K562 (cell line): ENCODE measurements at regions not wholly inside any gene's neighbourhood (a gene's known extent, or its start where the extent isn't known, plus 50 kb on each side); places are given as distances from the start of the nearest gene placed in this dataset.

Experiments
- ATAC-seq: fragments of 200-7000 bp; cut with Tn5 transposase; 3 replicates; pipeline ENCODE4 v1.9.1; 2020; ENCODE audit warnings: moderate library complexity
- BruUV-seq: library from RNA; stranded (reverse); fragments of 400-500 nt; replicated peaks from 2 replicates; lab custom pipeline; 2021; lab: Mats Ljungman, UMichigan
- CTCF ChIA-PET: fragments of 300-600 bp; formaldehyde crosslinking; extraction: SDS; loops from one replicate; lab custom pipeline; 2021; ENCODE audit warnings: low intra/inter-chr PET ratio; lab: Yijun Ruan, JAX
- POLR2A ChIA-PET: fragments of 300-600, 350-650 bp; sonication (Branson Sonifier 250); formaldehyde crosslinking; extraction: SDS; loops from one replicate; lab custom pipeline; 2021; ENCODE audit warnings: antibody characterized with exemption, inconsistent platforms; lab: Yijun Ruan, JAX
- DNase-seq, 4 experiments: peaks; one replicate each; pipeline versions ENCODE4 v3.0.0 to v3.0.0-alpha.2; 2011 to 2018; ENCODE audit warnings: low spot score in 3 of 4, mixed read lengths in 3 of 4; ENCODE audit errors: extremely low read depth in 1 of 4
- FAIRE-seq: peaks from 2 replicates; lab custom pipeline; 2011; peaks lifted over from hg19 to GRCh38; lab: Jason Lieb, UNC
- H2AFZ ChIP-seq: 2 replicates; pipeline ENCODE4 v1.6.0; 2011; ENCODE audit warnings: low read depth, low read length, control low read depth, inconsistent platforms
- H3K27ac ChIP-seq: fragments of 200-600 bp; 3 replicates; pipeline ENCODE4 v1.8.0; 2011; ENCODE audit warnings: low read depth, mild to moderate bottlenecking, control low read depth, inconsistent platforms, low read length, moderate library complexity, mixed read lengths; ENCODE audit errors: extremely low read depth
- H3K27me3 ChIP-seq, 2 experiments: fragments of 300-600 bp in 1 of 2; 2 replicates in 1 of 2; 3 replicates in 1 of 2; pipeline versions ENCODE4 v1.6.0 to v1.8.0; 2011; ENCODE audit warnings: inconsistent platforms in 2 of 2, low read length in 2 of 2, mild to moderate bottlenecking in 1 of 2, mixed read lengths in 1 of 2, moderate library complexity in 1 of 2; ENCODE audit not compliant: control insufficient read depth in 2 of 2, insufficient read depth in 2 of 2
- H3K36me3 ChIP-seq: fragments of 300-600 bp; 3 replicates; pipeline ENCODE4 v1.8.0; 2011; ENCODE audit warnings: mild to moderate bottlenecking, low read length, inconsistent platforms; ENCODE audit not compliant: control insufficient read depth, insufficient read depth
- H3K4me1 ChIP-seq, 2 experiments: fragments of 200-600 bp in 1 of 2; replicated peaks in 1 of 2; 2 replicates in 1 of 2; 3 replicates in 1 of 2; pipeline versions ENCODE4 v1.5.1 to v1.8.0; 2011; ENCODE audit warnings: inconsistent platforms in 2 of 2, low read length in 2 of 2, mild to moderate bottlenecking in 1 of 2, mixed read lengths in 1 of 2, moderate library complexity in 1 of 2; ENCODE audit not compliant: control insufficient read depth in 2 of 2, insufficient read depth in 2 of 2
- H3K4me2 ChIP-seq: 2 replicates; pipeline ENCODE4 v1.6.1; 2011; ENCODE audit warnings: low read length, control low read depth, inconsistent platforms, mixed read lengths; ENCODE audit not compliant: insufficient read depth
- H3K4me3 ChIP-seq: fragments of 200-600 bp; sonication (generic), shearing (Covaris generic); 2 replicates; pipeline ENCODE4 v1.5.1; 2016; ENCODE audit warnings: control low read depth, inconsistent platforms
- H3K79me2 ChIP-seq: fragments of 200-600 bp; 3 replicates; pipeline ENCODE4 v1.8.0; 2011; ENCODE audit warnings: low read length, inconsistent platforms; ENCODE audit not compliant: control insufficient read depth, insufficient read depth
- H3K9ac ChIP-seq, 2 experiments: 2 replicates each; pipeline versions ENCODE4 v1.6.0 to v1.6.1; 2011; ENCODE audit warnings: low read depth in 2 of 2, low read length in 2 of 2, control low read depth in 1 of 2, inconsistent platforms in 1 of 2, mild to moderate bottlenecking in 1 of 2, mixed read lengths in 1 of 2; ENCODE audit not compliant: insufficient read depth in 1 of 2
- H3K9me1 ChIP-seq: one replicate; pipeline ENCODE4 v1.6.0; 2011; ENCODE audit warnings: inconsistent platforms, mild to moderate bottlenecking, low read length, moderate library complexity; ENCODE audit not compliant: control insufficient read depth, insufficient read depth
- H3K9me3 ChIP-seq: replicated peaks from 2 replicates; pipeline ENCODE4 v1.5.1; 2011; ENCODE audit warnings: low read depth, low read length, inconsistent platforms; ENCODE audit not compliant: control insufficient read depth, insufficient read depth
- H4K20me1 ChIP-seq: replicated peaks from 2 replicates; pipeline ENCODE4 v1.6.1; 2011; ENCODE audit warnings: low read length, inconsistent platforms, mixed read lengths; ENCODE audit not compliant: control insufficient read depth, insufficient read depth
- CCNT2 ChIP-seq: IDR thresholded peaks from 2 replicates; pipeline ENCODE4 v1.6.1; 2011; ENCODE audit warnings: borderline replicate concordance, low read depth, mild to moderate bottlenecking, moderate library complexity, mixed read lengths, low read length; ENCODE audit not compliant: insufficient read length; ENCODE audit errors: extremely low read depth
- CEBPG ChIP-seq, 3 experiments: fragments of 200-800 bp in 1 of 3; sonication (Bioruptor generic) in 1 of 3; sonication (generic) in 1 of 3; formaldehyde crosslinking in 1 of 3; IDR thresholded peaks in 2 of 3; conservative IDR thresholded peaks in 1 of 3; 2 replicates each; pipeline versions ENCODE4 v1.6.1 to v1.8.0; 2016 to 2022; ENCODE audit warnings: missing compliant biosample characterization in 2 of 3, missing genetic modification characterization in 2 of 3, mild to moderate bottlenecking in 1 of 3, missing genetic modification reagents in 1 of 3
- LEF1 ChIP-seq: fragments of 450-650 bp; IDR thresholded peaks from 2 replicates; pipeline ENCODE4 v1.6.1; 2016; ENCODE audit warnings: mild to moderate bottlenecking
- TBL1XR1 ChIP-seq, 2 experiments: IDR thresholded peaks; 2 replicates each; pipeline ENCODE4 v1.6.1; 2012; ENCODE audit warnings: improper control_type of control experiment in 2 of 2, low read length in 2 of 2, mild to moderate bottlenecking in 1 of 2
- ZNF232 ChIP-seq: sonication (generic); formaldehyde crosslinking; IDR thresholded peaks from 2 replicates; pipeline ENCODE4 v1.8.0; 2022; ENCODE audit warnings: mild to moderate bottlenecking, missing genetic modification reagents
- ZNF263 ChIP-seq: sonication (generic); formaldehyde crosslinking; IDR thresholded peaks from 2 replicates; pipeline ENCODE4 v1.8.0; 2022; ENCODE audit warnings: mild to moderate bottlenecking, missing genetic modification reagents, borderline replicate concordance
- ZNF507 ChIP-seq: conservative IDR thresholded peaks from 2 replicates; pipeline ENCODE4 v1.6.1; 2017; ENCODE audit warnings: missing genetic modification characterization, missing compliant biosample characterization
- ZNF57 ChIP-seq: fragments of 450-650 bp; formaldehyde crosslinking; IDR thresholded peaks from 2 replicates; pipeline ENCODE4 v1.4.0; 2020; ENCODE audit warnings: mild to moderate bottlenecking, moderate library complexity
- ZNF764 ChIP-seq: fragments of 250-450 bp; sonication (Bioruptor Pico); IDR thresholded peaks from 2 replicates; pipeline ENCODE4 v1.4.0; 2020; ENCODE audit warnings: low read depth, mild to moderate bottlenecking, moderate library complexity
- ZNF778 ChIP-seq: fragments of 450-650 bp; formaldehyde crosslinking; IDR thresholded peaks from 2 replicates; pipeline ENCODE4 v1.4.0; 2020; ENCODE audit warnings: mild to moderate bottlenecking, moderate library complexity
- ZNF785 ChIP-seq: fragments of 250-450 bp; sonication (Bioruptor Pico); IDR thresholded peaks from 2 replicates; pipeline ENCODE4 v1.4.0; 2020; ENCODE audit warnings: mild to moderate bottlenecking
- WGBS: fragments of 100-300 bp; shearing (Covaris generic); methylation state at CpG from one replicate; pipeline ENCODE4 v1.1.6; 2016; ENCODE audit warnings: low coverage, mixed read lengths; ENCODE audit not compliant: insufficient coverage; ENCODE audit errors: missing lambda C conversion rate; 5-methylcytosine and 5-hydroxymethylcytosine counted together
- in situ Hi-C: fragments of 300-500 bp; cut with MboI; formaldehyde crosslinking; loops from 4 replicates; pipeline ENCODE4 v1.15.0; 2018; ENCODE audit warnings: inconsistent platforms, mixed read lengths
- intact Hi-C: fragments of 100-400 bp; cut with micrococcal nuclease; formaldehyde crosslinking; loops from 2 replicates; pipeline ENCODE4 v1.14.2; 2022
- TF ChIP-seq, protein P1 (sequence below), 2 experiments: IDR thresholded peaks; 2 replicates each; pipeline ENCODE4 v1.6.1; 2011; ENCODE audit warnings: borderline replicate concordance in 1 of 2, control low read depth in 1 of 2, low read depth in 1 of 2, low read length in 1 of 2, mild to moderate bottlenecking in 1 of 2, mixed read lengths in 1 of 2, moderate library complexity in 1 of 2; ENCODE audit not compliant: insufficient read depth in 1 of 2, insufficient read length in 1 of 2, poor library complexity in 1 of 2, severe bottlenecking in 1 of 2; ENCODE audit errors: extremely low read depth in 1 of 2

- no peak for ATAC-seq
- H3K4me3 ChIP-seq: no peak overlapping the region
- no peaks in the 10 kb centered on the region for H3K27me3 ChIP-seq
- FAIRE-seq: no peak
- no peaks in the 10 kb centered on the region for H4K20me1 ChIP-seq
- no peak overlapping the region for H3K4me2 ChIP-seq
- POLR2A ChIA-PET: no interaction called here
- in situ Hi-C loops: no loop called here
- CTCF ChIA-PET: no interaction called here
- 0% methylated on average over 2 of the region's 2 CpGs for WGBS
- H3K27ac ChIP-seq: no peak overlapping the region
- H3K79me2 ChIP-seq: no peaks in the 10 kb centered on the region
- H3K9me3 ChIP-seq: no peaks in the 10 kb centered on the region; the same call in 1 of the 2 replicates
- intact Hi-C loops: no loop called here
- BruUV-seq: no TSS peak
- DNase-seq: no peak
- no peak overlapping the region for H3K9ac ChIP-seq
- H3K9me1 ChIP-seq: no peaks in the 10 kb centered on the region
- no peak overlapping the region for H2AFZ ChIP-seq
- TF ChIP-seq ZNF507 (no peak), CCNT2 (no peak), ZNF232 (no peak), ZNF263 (CRISPR knock-in tag) (no peak)
- no peaks in the 10 kb centered on the region for H3K4me1 ChIP-seq
- no peaks in the 10 kb centered on the region for H3K36me3 ChIP-seq
Measured at GRCh38 chr6:91442342-91442741, 855.5 kb upstream of the MAP3K7 start.

- Histone ChIP-seq H3K4me2 (no peak overlapping the region), H3K4me3 (no peak overlapping the region), H4K20me1 (no peaks in the 10 kb centered on the region), H3K79me2 (no peaks in the 10 kb centered on the region), H3K9me1 (no peaks in the 10 kb centered on the region), H3K36me3 (no peaks in the 10 kb centered on the region), H3K9ac (no peak overlapping the region), H3K27me3 (no peaks in the 10 kb centered on the region), H2AFZ (no peak overlapping the region), H3K27ac (no peak overlapping the region), H3K9me3 (no peaks in the 10 kb centered on the region; the same call in 1 of the 2 replicates)
- no peak for FAIRE-seq
- BruUV-seq: no TSS peak
- no peak for DNase-seq
- POLR2A ChIA-PET: no interaction called here
- ATAC-seq: no peak
- TF ChIP-seq CEBPG (CRISPR knock-in tag; IDR thresholded peaks at IDR 0.05): no peak
- TF ChIP-seq CEBPG (tag; conservative IDR thresholded peaks at IDR 0.05 in 1 of 2, IDR thresholded peaks at IDR 0.05 in 1 of 2): no peak
- TF ChIP-seq TBL1XR1 (IDR thresholded peaks at IDR 0.05; ENCODE audit: low read length in 2 of 2): no peak
- TF ChIP-seq ZNF778 (CRISPR knock-in tag): no peak
- no peak for TF ChIP-seq ZNF785 (CRISPR knock-in tag)
- TF ChIP-seq ZNF57 (CRISPR knock-in tag): no peak
- no peak for TF ChIP-seq LEF1
- TF ChIP-seq ZNF764 (CRISPR knock-in tag): no peak
- TF ChIP-seq, protein P1, sequence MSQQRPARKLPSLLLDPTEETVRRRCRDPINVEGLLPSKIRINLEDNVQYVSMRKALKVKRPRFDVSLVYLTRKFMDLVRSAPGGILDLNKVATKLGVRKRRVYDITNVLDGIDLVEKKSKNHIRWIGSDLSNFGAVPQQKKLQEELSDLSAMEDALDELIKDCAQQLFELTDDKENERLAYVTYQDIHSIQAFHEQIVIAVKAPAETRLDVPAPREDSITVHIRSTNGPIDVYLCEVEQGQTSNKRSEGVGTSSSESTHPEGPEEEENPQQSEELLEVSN (IDR thresholded peaks at IDR 0.05; ENCODE audit: borderline replicate concordance in 1 of 2, extremely low read depth in 1 of 2, insufficient read depth in 1 of 2, insufficient read length in 1 of 2, low read depth in 1 of 2, low read length in 1 of 2, poor library complexity in 1 of 2, severe bottlenecking in 1 of 2): no peak
- TF ChIP-seq, all 486 proteins: peak for 0
- WGBS: 3% methylated on average over 2 of the region's 2 CpGs
- intact Hi-C loops: no loop called here
- in situ Hi-C loops: no loop called here
- CTCF ChIA-PET: no interaction called here
- H3K4me1 ChIP-seq: no peaks in the 10 kb centered on the region
Measured at GRCh38 chr6:91438570-91438969, 851.7 kb upstream of the MAP3K7 start.
